ENCODE measurements at regions not wholly inside any gene's neighbourhood (a gene's known extent, or its start where the extent isn't known, plus 50 kb on each side); places are given as distances from the start of the nearest gene placed in this dataset.

- no peaks in the 10 kb centered on the region for H4K20me1 ChIP-seq (replicated peaks; ENCODE audit: control insufficient read depth, extremely low read depth, insufficient read depth, low read length)
- no peak for FAIRE-seq
- H3K4me3 ChIP-seq (replicated peaks in 1 of 3; ENCODE audit: insufficient read depth in 1 of 3, low read depth in 1 of 3, low read length in 3 of 3) = no peak overlapping the region
- H3K27ac ChIP-seq (ENCODE audit: insufficient read depth, low read depth, low read length) = no peak overlapping the region
- ChIA-PET CTCF (interaction anchor here (1.0 kb wide), 1 partner anchor 46 kb away, joined by 3 read pairs; no protein-coding TSS in a partner anchor), POLR2A (no interaction called here)
- H3K9me1 ChIP-seq (replicated peaks; ENCODE audit: control insufficient read depth, extremely low read depth, insufficient read depth, low read length) = no peaks in the 10 kb centered on the region
- dilution Hi-C loops (cut with MboI; ENCODE audit: extremely low pct_ligation_motif_present, low sequenced_read_pairs) = no loop called here
- H3K9me3 ChIP-seq (replicated peaks; ENCODE audit: control insufficient read depth, insufficient read depth, low read length) = no peaks in the 10 kb centered on the region
- no peak for TF ChIP-seq MYC (IDR thresholded peaks at IDR 0.05; ENCODE audit: low read depth, low read length)
- TF ChIP-seq MAX (IDR thresholded peaks at IDR 0.05; ENCODE audit: insufficient read depth, insufficient read length) = no peak
- TF ChIP-seq POLR2AphosphoS5 (IDR thresholded peaks at IDR 0.05; ENCODE audit: insufficient read depth, low read depth, low read length) = no peak
- TF ChIP-seq, protein P1, sequence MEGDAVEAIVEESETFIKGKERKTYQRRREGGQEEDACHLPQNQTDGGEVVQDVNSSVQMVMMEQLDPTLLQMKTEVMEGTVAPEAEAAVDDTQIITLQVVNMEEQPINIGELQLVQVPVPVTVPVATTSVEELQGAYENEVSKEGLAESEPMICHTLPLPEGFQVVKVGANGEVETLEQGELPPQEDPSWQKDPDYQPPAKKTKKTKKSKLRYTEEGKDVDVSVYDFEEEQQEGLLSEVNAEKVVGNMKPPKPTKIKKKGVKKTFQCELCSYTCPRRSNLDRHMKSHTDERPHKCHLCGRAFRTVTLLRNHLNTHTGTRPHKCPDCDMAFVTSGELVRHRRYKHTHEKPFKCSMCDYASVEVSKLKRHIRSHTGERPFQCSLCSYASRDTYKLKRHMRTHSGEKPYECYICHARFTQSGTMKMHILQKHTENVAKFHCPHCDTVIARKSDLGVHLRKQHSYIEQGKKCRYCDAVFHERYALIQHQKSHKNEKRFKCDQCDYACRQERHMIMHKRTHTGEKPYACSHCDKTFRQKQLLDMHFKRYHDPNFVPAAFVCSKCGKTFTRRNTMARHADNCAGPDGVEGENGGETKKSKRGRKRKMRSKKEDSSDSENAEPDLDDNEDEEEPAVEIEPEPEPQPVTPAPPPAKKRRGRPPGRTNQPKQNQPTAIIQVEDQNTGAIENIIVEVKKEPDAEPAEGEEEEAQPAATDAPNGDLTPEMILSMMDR (IDR thresholded peaks at IDR 0.05; ENCODE audit: extremely low read depth in 1 of 2, insufficient read depth in 1 of 2, low read depth in 1 of 2, low read length in 2 of 2) = no peak
- TF ChIP-seq POLR2A (IDR thresholded peaks at IDR 0.05; ENCODE audit: low read depth, low read length) = no peak
- no peak for TF ChIP-seq FOS (IDR thresholded peaks at IDR 0.05; ENCODE audit: borderline replicate concordance, insufficient read depth, low read length)
- no peak for TF ChIP-seq GATA2 (IDR thresholded peaks at IDR 0.05; ENCODE audit: insufficient read depth, insufficient read length, low read depth, low read length)
- no peak for TF ChIP-seq JUN (IDR thresholded peaks at IDR 0.05; ENCODE audit: borderline replicate concordance, insufficient read depth, insufficient read length, low read depth)
- no peak for TF ChIP-seq EZH2 (IDR thresholded peaks at IDR 0.05; ENCODE audit: borderline replicate concordance, low read depth, low read length, severe bottlenecking)
- H3K4me2 ChIP-seq (ENCODE audit: insufficient read depth, low read length) = no peak overlapping the region
- DNase-seq (ENCODE audit: low read depth, low spot score) = no peak
- H3K9ac ChIP-seq (replicated peaks; ENCODE audit: extremely low read depth, insufficient read depth, low read length) = no peak overlapping the region
- peaks cover 26% of the 10 kb centered on the region for H3K4me1 ChIP-seq (ENCODE audit: control insufficient read depth, extremely low read depth, insufficient read depth, low read length)
- no TSS peak for BruUV-seq (replicated peaks)
- no peaks in the 10 kb centered on the region for H3K36me3 ChIP-seq (ENCODE audit: control insufficient read depth in 2 of 2, extremely low read depth in 1 of 2, insufficient read depth in 2 of 2, low read length in 2 of 2)
- no peaks in the 10 kb centered on the region for H3K27me3 ChIP-seq (ENCODE audit: control insufficient read depth in 2 of 2, insufficient read depth in 2 of 2, low read length in 2 of 2)
- intact Hi-C loops (cut with micrococcal nuclease) = no loop called here
- no peak overlapping the region for H2AFZ ChIP-seq (ENCODE audit: low read depth, low read length)
- H3K79me2 ChIP-seq (ENCODE audit: control insufficient read depth, insufficient read depth, low read length) = no peaks in the 10 kb centered on the region
These were observed 140.7 kb upstream of the PRNP start for GRCh38 chr20:4545526-4545925.
